Right kidney (tissue), 1 donor: ENCODE measurements at regions not wholly inside any gene's neighbourhood (a gene's known extent, or its start where the extent isn't known, plus 50 kb on each side); places are given as distances from the start of the nearest gene placed in this dataset.

ENCODE experiments used
- DNase-seq: peaks from one replicate; pipeline ENCODE4 v3.0.0-alpha.2; 2016

DNA sequence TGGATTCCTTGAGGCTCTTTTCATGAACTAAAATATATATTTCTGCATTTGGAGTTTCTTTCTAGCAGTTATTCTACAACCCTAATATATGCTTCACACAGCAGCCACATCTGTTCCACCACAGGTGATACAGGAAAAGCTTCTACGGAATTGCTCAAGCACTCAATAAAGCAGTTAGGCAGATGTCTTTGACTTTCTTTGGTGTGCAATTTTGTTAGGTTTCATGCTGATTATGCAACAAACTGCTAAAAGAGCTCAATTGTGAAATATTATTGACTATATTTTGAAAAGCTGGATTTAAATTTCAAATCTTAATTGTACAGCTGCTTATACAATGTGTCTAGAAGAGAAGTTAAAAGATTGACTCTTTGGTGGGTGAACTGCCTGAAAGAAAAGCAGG, 1055.6 kb upstream of the FBXO33 start:
- DNase-seq, result no peak

DNA sequence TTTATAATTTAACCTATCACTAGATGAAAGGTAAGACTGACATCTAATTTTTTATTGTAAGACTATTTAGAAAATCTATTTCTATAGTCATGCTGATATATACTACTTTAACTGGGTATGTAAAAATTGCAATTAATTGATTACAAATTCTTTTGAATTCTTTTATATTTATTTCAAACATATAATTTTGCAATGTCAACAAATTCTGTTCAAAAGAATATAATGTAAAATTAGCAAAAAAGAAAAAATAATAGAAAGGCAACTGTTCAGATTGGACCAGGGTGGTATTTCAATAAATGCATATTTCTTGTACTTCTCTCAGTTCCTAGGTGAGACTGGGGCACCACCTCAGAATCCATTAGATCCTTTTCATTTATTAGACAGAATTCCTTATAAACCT, 1053.5 kb upstream of the FBXO33 start:
- DNase-seq, result no peak

DNA sequence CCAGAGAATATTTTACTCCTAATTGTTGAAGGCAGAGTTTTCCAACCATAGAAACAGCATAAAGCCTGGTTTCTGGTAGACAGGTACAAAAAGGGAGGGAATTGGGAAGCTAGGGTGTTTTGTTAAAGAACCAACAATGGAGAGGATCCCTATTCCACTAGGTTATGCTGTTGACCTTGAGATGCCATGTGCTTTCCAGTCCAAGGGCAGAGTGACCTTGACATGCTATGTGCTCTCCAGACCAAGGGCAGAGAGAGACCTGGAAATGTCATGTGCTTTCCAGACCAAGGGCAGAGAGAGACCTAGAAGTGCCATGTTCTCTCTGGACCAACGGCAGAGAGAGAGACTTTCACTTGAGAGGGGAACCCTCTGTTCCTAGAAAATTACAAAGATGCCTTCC, 1043.8 kb upstream of the FBXO33 start:
- DNase-seq, result no peak

DNA sequence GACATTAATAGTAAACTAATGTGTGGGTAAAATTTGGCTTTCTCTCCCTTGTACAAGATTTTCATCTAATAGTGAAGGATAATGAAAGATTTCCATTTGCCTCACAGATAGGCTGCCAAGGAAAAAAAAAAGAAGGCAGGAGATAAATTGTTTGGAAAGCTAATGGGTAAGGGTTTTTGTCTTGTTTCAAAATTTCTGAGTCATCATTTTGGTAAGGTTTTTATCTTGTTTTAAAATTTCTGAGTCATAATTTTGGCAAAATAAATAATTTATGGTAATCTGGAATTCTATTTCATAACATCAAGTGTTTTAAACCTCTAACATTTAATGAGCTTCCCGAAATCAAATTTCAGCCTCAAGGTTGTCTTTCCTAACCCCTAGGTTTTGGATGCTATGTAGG, 1035.7 kb upstream of the FBXO33 start:
- no peak for DNase-seq

DNA sequence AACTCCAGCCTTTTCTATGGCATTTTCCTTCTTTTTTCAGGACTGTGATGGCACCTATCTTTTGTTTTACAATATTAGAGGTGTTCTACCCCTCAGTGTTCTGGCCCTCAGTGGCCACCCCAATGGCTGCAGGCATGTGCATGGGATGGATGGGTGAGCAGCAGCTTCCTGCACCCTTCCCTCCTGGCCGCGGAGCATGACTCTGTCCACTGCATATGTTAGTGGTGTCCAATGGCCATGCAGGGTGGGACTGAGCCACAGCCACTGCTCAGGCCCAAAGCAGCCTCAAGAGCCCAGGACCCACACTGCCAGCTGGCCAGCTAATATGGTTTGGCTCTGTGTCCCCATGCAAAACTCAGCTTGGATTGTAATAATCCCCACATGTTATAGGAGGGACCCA, 1032.3 kb upstream of the FBXO33 start:
- no peak for DNase-seq

DNA sequence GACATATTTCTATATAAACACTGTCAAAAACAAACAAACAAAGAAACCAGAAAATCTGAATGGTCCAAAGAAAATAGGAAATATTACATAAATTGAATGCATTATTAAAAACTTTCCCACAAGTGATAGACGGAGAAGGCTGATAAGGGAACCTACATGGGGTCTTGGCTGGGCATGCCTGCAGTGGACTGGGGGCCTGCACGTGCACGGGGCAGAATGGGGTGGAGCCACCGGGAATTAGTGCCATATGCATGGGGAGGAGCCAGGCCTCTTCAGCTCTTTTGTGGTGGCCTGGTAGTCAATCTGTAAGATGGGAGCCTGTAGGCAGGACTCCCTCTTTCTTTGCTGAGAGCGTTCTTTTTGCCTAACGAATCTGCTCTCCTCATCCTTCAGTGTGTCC, 1031.7 kb upstream of the FBXO33 start:
- no peak for DNase-seq

DNA sequence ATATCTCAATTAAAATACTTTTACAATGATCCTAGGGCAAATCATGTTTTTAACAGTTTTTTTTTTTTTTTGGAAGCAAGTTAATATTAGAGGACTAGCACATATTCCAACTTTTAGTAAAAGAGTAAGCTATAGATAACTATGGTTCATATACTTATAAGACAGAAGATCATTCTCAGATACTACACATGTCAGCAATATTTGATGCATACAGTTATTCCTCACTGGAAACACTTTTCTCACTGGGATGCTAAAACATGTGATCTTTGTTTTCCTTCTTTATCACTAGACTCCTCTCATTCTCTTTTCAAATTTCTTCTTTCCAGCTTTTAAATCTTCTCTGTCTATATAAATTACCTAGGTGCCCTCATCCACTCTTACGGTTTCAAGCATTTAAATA, 1020.4 kb upstream of the FBXO33 start:
- DNase-seq, result no peak

DNA sequence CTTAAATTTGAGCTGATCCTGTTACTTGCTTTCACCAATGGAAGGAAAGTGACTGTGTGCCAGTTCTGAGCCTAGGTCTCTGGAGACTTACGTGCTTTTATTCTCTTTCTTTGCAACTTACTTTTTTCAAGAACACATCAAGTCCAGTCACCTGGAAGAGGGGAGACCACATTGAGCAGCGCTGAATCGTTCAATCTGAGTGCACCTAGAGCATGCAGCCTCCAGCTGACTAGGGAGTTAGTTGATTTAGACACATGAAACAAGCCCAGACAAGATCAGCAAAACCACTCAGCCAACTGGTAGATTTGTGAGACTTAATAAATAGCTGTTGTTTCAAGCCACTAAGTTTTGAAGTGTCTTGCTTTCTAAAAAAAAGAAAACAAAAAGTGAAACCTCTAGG, 1014.8 kb upstream of the FBXO33 start:
- DNase-seq, result peak; percentile 5

DNA sequence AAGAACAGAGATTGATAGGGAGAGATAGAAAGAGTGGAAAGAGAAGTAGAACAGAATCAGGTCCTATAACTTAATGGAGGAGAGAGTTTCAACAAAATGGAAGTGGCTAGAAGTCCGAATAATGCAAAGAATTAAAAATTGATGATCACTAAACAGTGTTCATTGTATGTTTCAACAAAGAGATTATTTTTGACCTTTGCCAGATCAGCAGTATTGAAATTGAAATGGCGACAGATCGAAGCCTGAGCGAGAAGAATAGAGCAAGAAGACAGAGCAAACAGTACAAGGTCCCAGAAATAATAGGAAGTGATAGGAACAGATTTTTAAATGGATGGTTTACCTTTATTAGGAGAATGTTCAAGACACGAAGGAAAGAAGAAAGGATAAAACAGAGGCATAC, 1012.8 kb upstream of the FBXO33 start:
- DNase-seq, result no peak

DNA sequence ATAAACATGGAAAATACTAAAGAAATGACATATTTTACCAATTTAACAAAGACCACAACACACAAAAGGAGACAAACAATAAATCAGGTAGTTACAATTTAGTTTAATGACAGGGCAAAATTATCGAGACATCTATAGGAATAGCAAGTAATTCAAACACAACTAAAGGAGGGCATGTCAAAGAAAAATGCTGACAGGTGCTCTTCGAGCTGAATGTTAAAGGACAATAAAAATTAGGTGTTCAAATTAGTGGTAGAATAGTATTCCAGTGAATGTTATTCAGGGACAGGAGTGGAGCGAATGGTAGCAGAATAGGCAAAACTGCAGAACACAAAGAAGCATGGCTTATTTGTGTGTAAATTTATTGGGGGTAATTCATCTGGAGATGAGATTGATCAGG, 1004.3 kb upstream of the FBXO33 start:
- DNase-seq, result no peak

DNA sequence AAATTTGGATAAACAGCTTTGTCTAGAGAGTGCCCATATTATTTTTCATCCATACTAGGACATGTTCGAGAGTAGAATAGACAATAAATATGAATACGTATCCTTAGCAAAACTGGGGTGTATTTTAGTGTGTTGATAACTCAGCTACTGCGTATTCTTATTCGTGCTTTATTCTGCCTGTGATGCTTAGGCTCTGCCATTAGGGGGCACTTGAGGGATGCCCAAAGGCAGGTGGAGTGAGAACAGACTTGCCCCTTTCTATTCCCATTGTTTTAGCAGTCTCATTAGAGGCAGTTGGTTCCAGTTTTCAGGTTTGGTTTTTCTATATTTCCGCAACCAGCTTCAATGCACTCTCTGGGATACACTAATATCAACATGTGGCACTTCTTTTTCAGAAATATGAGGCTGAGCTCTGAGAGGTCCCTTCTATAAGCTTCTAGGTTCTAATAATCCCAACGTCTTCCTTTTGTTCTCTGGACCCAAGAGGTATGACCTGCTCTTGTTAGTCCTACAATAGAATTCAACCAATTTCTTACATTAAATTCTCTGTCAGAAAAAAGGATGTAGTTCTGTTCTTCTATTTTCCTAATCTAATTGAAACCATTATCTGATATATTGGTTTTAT, 985.7 kb upstream of the FBXO33 start:
- DNase-seq, result no peak

DNA sequence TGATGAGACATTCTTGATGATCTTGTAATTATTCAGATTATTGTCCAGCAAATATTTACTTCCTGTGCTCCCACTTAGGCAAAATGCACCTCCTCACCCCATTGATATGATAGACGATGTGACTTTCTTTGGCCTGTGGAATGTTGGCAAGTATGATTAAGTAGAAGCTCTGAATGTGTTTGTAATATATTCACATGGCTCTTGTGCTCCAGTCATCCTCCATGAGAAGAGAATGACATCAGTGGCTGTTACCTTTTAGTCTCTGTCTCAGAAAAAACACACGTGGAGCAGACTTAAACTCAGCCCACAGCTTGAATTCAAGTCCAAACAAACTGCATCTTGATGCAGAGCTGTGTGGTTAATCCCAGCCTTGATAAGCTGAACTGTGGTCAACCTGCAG, 984.3 kb upstream of the FBXO33 start:
- no peak for DNase-seq

DNA sequence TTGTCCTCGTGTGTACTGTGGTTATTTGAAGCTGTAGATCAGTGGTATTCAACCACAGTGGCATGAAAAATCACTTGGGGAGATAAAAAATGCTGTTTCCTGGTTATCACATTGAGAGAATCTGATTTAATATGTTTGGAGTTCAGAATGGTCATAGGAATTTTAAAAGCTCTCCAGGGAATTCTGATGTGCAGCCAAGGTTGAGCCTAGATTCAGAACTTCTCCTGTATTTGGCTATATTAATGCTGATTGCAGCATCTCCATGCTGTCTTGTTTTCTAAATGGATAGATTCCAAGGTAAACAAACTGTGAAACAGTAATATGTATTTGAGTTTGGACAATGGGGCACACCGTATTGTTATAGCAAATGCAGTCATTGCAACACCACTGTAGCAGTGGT, 982.2 kb upstream of the FBXO33 start:
- DNase-seq, result no peak

DNA sequence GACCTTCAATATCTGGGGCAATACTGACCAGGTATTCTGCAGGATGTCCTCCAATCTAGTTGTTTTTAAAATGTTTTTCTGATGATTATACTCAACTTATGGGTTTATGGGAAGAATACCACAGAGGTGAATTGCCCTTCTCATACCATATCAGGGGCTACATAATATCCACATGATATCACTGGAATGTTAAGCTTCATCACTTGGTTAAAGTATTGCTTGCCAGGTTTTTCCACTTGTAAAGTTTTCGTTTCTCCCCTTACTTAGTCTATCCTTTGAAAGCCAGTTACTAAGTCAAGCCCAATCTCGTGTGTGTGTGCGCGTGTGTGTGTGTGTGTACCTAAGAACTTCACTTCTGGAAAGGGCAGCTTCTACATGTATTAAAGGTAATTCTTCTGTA, 980.9 kb upstream of the FBXO33 start:
- DNase-seq, result no peak

DNA sequence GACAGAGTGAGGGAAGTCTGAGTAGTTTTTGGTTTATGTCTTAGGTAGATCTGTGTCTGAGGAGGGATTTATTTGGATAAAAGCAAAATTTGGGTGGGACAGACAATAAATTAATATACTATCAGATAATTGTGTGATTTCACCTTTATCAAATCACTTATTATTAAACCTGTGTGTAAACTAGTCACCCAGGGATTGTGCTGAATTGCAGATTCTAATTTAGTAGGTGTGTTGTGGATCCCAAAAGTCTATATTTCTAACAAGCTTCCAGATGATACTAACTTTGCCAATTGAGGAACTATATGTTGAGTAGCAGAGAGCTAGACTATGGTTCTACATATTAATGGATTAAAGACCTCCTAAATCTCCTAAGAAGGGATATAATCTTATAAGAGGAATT, 978.5 kb upstream of the FBXO33 start:
- no peak for DNase-seq

DNA sequence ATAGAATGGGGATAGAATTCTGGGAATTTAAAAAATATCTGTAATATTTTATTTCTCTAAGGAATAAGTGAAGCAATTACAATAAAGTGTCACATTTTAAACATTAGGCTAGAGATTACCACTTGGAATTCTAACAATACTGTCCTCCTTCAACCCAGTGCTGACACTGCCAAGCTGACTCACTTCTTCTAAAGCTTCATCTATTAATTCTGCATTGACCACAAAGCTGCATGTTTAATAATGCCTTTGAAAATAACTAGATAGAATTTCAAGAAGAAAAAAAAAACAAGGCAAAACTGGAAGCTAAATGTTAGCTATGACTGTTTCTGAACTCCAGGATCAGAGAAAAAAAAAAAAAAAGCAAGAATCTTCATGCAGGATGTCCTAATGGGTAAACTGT, 970.7 kb upstream of the FBXO33 start:
- no peak for DNase-seq

DNA sequence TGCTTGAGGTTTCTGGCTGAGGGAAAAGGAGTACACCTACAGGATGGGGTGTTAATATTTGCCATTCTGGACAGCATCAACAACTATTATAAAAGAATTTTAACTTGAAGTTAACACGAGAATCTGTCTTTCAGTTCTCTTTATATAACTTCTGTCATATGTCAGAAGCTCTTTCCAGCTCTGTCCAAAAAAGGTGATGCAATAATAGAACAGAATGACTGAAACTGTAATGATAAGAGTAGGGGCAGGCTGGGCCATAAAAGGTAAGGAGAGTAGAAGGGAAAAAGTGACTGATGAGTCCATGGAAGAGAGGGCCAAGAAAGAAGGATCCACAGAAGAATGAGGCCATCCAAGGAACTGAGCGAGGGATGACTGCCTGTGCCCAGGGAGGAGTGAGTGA, 966.7 kb upstream of the FBXO33 start:
- no peak for DNase-seq

DNA sequence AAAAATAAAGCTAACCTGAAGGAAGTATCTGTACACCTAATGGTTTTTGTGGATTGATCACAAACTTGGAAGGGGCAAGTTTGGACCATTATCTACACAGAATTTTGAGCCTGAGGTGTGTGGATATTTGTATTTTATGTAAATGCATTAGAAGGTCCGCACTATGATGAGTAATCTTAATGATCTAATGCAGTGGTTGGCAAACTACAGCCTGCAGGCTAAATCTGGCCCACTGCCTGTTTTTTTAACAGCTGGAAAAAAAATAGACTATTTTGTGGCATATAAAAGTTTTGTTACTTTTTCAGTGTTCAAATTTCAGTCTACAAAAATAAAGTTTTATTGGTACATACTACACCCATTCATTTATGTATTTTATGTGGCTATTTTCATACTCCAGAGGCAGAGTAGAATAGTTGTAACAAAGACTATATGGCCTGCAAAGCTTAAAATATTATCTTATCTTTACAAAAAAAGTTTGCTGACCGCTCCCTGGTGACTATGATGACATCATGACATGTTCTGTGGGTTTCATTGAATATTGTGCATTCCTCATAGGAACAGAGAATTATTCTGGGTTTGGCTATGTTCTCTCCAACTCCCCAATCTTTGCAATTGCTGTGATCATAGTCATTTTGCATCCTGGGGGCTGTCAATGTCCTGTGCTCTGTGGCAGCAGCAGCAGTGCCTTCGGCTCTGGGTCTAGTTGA, 962.6 kb upstream of the FBXO33 start:
- DNase-seq, result no peak

DNA sequence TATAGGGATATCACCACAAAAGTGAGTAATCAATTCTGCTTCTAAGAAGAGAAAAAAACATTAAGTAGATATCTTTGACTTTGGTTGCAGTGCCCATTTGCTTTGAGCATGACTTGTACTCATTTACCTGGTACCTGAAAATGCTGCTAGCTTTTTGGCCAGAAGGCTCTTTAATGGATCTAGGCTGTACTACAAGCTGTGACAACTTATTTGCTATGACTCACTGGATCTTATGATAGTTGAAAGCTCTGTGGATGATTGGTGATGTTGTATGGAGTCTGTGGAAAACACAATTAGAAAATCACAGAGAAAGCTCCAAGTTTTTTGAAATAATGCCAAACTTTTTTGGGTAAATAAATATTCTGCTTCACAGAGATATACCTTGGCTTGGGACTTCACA, 960.9 kb upstream of the FBXO33 start:
- DNase-seq, result no peak

DNA sequence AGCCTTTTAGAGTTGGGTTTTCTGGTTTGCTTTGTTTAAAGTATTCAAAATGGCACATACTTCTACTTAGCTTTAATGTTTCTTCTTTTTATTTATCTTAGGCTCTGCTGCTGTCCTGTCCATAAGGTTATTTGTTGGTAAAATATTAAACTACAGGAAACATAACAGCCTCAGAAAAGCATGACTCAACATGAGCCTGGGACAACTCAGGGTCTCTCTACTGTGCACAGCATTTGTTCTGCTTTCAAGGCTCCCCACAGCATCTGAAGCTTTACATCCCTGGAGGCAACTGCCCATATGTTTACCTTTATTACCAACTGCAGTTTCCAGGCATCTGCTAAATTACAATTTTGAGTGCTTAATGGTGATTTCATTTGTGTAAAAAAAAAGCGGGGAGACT, 954.2 kb upstream of the FBXO33 start:
- no peak for DNase-seq

DNA sequence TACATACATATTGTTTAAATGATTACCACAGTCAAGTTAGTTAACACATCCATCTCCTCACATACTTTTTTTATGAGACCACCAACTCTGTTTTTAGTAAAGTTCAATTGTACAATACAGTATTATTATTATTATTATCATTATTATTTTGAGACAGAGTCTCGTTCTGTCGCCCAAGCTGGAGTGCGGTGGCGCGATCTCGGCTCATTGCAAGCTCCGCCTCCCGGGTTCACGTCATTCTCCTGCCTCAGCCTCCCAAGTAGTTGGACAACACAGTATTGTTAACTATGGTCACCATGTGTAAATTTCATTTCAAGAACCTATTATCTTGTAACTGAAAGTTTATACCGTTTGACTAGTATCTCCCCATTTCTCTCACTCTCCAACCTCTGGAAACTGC, 942.0 kb upstream of the FBXO33 start:
- DNase-seq, result no peak

DNA sequence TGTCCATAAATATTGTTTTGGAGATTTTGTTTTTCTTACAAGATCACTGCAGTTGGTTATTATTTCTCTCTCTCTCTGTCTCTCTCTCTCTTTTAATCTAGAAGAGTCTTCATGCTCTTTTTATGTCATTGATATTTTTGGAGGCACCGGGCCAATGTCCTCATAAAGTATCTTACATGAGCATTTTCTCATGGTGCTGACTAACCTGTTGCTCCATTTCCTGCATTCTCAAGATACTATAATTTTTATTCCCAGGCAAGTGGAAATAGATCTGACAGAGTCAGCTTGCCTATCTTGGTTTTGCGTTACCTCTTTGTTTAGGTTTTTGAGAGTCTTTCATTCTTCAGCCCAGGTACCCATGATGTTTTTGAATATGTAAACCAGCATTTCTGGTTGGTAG, 938.8 kb upstream of the FBXO33 start:
- DNase-seq, result no peak

DNA sequence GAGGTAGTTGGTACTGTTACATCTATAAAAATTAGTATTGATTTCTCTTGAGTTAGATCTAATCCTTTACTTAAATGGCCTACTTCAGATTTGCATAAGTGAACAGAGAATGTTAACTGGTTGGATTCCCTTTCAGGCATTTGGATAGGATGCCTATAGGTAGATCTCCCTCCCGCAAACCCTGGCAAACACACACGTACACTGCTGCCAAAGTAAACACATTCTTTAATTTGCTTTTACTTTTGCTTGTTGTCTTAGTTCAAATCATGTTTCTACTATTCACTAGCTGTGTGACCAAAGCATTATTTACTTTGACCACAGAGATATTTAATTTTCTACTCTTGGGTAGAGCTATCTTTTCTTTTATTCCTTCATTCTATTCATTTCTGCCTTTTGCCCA, 936.1 kb upstream of the FBXO33 start:
- DNase-seq, result no peak

DNA sequence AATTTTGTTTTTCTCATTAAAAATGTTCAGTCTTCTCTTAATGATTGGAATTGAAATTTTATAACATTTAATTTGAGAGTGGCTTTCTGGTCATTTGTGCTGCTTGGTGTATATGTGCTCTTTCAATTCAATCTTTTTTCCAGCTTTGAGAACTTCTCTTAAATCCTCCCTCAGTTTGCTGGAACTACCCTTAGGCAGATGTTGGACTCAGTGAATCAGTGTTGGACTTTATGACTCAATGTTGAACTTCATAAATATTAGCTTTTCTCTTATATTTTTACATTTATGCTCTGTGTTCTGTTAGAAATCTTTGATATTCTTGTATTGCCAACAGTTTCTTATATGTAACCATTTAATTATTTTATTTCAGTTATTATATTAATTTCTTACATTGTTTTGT, 935.5 kb upstream of the FBXO33 start:
- DNase-seq, result no peak

DNA sequence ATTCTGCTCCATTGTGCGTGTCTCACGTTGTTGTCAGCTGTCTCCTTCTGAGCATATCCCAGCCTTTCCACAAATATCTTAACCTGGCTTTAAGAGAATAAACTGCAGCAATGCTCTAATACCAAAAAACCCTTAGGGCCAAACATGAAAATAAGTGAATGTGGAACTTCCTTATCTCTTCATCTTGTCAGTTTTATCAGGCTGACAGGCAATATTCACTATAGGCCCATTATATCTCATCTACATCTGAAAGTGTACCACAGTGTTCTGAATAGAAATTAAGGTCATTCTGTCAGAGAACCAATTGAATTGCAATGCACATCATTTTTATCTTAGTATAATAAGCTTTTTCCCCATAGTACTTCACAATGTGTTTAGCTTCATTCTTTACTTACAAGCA, 933.1 kb upstream of the FBXO33 start:
- DNase-seq, result no peak
